SK-N-MC (cell line): ENCODE measurements at regions not wholly inside any gene's neighbourhood (a gene's known extent, or its start where the extent isn't known, plus 50 kb on each side); places are given as distances from the start of the nearest gene placed in this dataset.

Source experiments
- EZH2 ChIP-seq: fragments of 200-600 bp; sonication (generic); IDR thresholded peaks from one replicate; pipeline ENCODE4 v1.6.1; 2017; ENCODE audit warnings: antibody characterized with exemption
- POLR2AphosphoS5 ChIP-seq: IDR thresholded peaks from 2 replicates; pipeline ENCODE4 v1.6.1; 2012; ENCODE audit warnings: mild to moderate bottlenecking, low read depth, low read length, borderline replicate concordance

GRCh38 chr2:8333177-8333831 lies 348.6 kb upstream of the ID2 start:
- TF ChIP-seq EZH2 (no peak), POLR2AphosphoS5 (no peak)
